Activated CD4-positive, alpha-beta T cell treated with anti-CD3 and anti-CD28 coated beads for 36 hours (primary cell): ENCODE measurements at regions not wholly inside any gene's neighbourhood (a gene's known extent, or its start where the extent isn't known, plus 50 kb on each side); places are given as distances from the start of the nearest gene placed in this dataset.
"Not testable (repeated sequence)": the region's sequence is repeated elsewhere in the genome, so short reads cannot be mapped to it uniquely, and the experiment has no call there.

ENCODE experiments used
- ATAC-seq: fragments of 200-7000 bp; cut with Tn5 transposase; one replicate; pipeline ENCODE4 v1.10.0; 2021; ENCODE audit warnings: mild to moderate bottlenecking, moderate library complexity
- CTCF ChIA-PET: fragments of 350-600 bp; sonication (Branson Sonifier 250); formaldehyde crosslinking; loops from one replicate; lab custom pipeline; 2021; ENCODE audit warnings: antibody characterized with exemption; lab: Charles Lee
- POLR2A ChIA-PET: fragments of 350-600 bp; sonication (Branson Sonifier 250); formaldehyde crosslinking; loops from one replicate; lab custom pipeline; 2021; ENCODE audit warnings: antibody characterized with exemption, inconsistent platforms; lab: Charles Lee
- DNase-seq: peaks from one replicate; pipeline ENCODE4 v3.0.0-alpha.2; 2020
- H3K27ac Mint-ChIP-seq: one replicate; pipeline ENCODE4 v1.8.0; 2021; ENCODE audit warnings: mixed read lengths
- H3K27me3 Mint-ChIP-seq: one replicate; pipeline ENCODE4 v1.8.0; 2021; ENCODE audit warnings: mixed read lengths
- H3K36me3 Mint-ChIP-seq: one replicate; pipeline ENCODE4 v1.8.0; 2021; ENCODE audit warnings: low read depth, mixed read lengths
- H3K4me1 Mint-ChIP-seq: one replicate; pipeline ENCODE4 v1.8.0; 2021; ENCODE audit warnings: mixed read lengths
- H3K4me3 Mint-ChIP-seq: one replicate; pipeline ENCODE4 v1.8.0; 2021; ENCODE audit warnings: mild to moderate bottlenecking, moderate library complexity, mixed read lengths
- H3K9me3 Mint-ChIP-seq: one replicate; pipeline ENCODE4 v1.8.0; 2021; ENCODE audit warnings: low read depth, mixed read lengths
- intact Hi-C, 2 experiments: fragments of 100-400 bp; cut with DNase I in 1 of 2; cut with micrococcal nuclease in 1 of 2; formaldehyde crosslinking; loops; one replicate each; pipeline versions ENCODE4 v1.14.2 to v1.15.1; 2022 to 2024; cut with DNase I, micrococcal nuclease

DNA sequence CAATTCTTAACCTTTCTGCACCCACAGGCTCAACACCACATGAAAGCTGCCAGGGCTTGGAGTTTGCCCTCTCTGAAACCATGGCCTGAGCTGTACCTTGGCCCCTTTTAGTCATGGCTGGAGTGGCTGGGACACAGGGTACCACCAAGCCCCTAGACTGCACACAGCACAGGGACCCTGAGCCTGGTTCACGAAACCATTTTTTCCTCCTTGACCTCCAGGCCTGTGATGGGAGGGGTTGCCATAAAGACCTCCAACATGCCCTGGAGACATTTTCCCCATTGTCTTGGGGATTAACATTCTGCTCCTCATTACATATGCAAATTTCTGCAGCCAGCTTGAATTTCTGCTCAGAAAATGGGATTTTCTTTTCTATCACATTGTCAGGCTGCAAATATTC lies 113.4 kb downstream of the XPNPEP1 start:
- H3K27me3 Mint-ChIP-seq, POLR2A ChIA-PET, ATAC-seq, intact Hi-C loops, H3K36me3 Mint-ChIP-seq, H3K4me3 Mint-ChIP-seq, H3K4me1 Mint-ChIP-seq, DNase-seq, CTCF ChIA-PET, H3K27ac Mint-ChIP-seq: not testable (repeated sequence)
- peaks cover 16% of the 10 kb centered on the region for H3K9me3 Mint-ChIP-seq

DNA sequence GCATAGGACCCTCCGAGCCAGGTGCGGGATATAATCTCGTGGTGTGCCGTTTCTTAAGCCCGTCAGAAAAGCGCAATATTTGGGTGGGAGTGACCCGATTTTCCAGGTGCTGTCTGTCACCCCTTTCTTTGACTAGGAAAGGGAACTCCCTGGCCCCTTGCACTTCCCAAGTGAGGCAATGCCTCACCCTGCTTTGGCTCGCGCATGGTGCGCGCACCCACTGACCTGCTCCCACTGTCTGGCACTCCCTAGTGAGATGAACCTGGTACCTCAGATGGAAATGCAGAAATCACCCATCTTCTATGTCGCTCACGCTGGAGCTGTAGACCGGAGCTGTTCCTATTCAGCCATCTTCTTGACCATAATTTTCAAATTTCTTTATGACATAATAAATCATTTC lies 122.1 kb downstream of the XPNPEP1 start:
- H3K4me1 Mint-ChIP-seq, DNase-seq, ATAC-seq, H3K9me3 Mint-ChIP-seq, H3K4me3 Mint-ChIP-seq, intact Hi-C loops, POLR2A ChIA-PET, H3K27ac Mint-ChIP-seq, CTCF ChIA-PET, H3K36me3 Mint-ChIP-seq: not testable (repeated sequence)
- peaks cover 24% of the 10 kb centered on the region for H3K27me3 Mint-ChIP-seq

DNA sequence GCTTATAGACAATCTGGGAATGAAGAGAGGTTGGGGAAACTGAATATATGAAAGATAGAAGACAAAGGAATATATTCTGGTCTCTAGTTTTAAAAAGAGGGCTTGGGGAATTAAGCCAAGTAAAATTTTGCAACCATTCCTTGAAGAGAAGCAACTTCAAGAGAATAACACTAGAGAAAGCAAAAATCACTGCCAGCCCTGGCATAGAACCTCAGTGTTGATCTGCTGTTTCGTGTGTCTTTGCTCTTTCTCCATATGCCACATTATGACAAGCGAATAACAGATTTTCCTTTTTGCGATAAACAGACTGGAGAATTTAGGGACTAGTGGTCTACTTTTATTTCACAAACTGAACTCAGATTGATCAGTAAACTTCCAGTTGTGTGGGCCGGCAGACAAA lies 132.7 kb downstream of the XPNPEP1 start:
- ATAC-seq (no peak), DNase-seq (no peak)
- Mint-ChIP-seq H3K4me3 (no peak overlapping the region), H3K36me3 (no peaks in the 10 kb centered on the region), H3K4me1 (no peaks in the 10 kb centered on the region), H3K27me3 (peaks cover 7% of the 10 kb centered on the region), H3K27ac (no peak overlapping the region), H3K9me3 (peaks cover 4% of the 10 kb centered on the region)
- intact Hi-C loops: no loop called here
- ChIA-PET POLR2A (no interaction called here), CTCF (no interaction called here)

DNA sequence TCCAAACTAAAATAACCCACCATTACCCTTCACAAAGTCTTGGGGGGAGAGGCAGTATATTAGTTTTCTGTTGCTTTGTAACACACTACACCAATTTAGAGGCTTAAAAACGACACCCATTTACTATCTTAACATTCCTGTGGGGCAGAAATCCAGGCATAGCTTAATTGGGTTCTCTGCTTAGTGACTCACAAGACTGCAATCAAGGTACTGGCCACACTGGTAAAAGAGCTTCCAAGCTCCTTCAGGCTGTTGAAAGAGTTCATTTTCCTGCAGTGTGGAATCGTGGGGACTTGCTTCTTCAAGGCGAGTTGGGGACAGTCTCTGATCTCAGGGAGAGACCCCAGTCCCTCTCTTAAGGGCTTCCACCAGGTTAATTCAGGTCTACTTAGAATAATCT lies 139.1 kb downstream of the XPNPEP1 start:
- CTCF ChIA-PET: interaction anchor here (1.1 kb wide), 1 partner anchor 10 kb away, joined by 3 read pairs; no protein-coding TSS in a partner anchor
- no peak for ATAC-seq
- Mint-ChIP-seq H3K36me3 (no peaks in the 10 kb centered on the region), H3K4me3 (no peak overlapping the region), H3K9me3 (no peaks in the 10 kb centered on the region), H3K27ac (no peak overlapping the region), H3K27me3 (peaks cover 9% of the 10 kb centered on the region), H3K4me1 (no peaks in the 10 kb centered on the region)
- intact Hi-C loops: no loop called here
- POLR2A ChIA-PET: no interaction called here
- no peak for DNase-seq

DNA sequence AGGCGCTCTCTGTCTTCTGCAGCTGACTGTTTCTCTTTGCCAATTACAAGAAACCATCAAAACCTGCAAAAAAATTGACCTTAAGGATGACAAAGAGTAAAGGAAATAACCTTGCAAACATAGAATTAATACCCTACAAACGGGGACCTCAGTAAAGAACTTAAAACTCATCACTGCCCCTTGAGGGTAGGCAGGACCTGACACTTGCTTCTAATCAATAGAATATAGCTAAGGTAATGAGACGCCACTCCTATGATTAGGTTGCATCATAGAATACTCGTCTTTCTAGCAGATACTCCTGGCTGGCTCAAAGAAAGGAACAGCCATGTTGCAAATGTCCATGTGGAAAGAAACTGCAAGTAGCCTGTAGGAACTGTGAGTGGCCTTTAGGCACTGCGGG lies 140.0 kb downstream of the XPNPEP1 start:
- no peaks in the 10 kb centered on the region for H3K9me3 Mint-ChIP-seq
- intact Hi-C loops: no loop called here

DNA sequence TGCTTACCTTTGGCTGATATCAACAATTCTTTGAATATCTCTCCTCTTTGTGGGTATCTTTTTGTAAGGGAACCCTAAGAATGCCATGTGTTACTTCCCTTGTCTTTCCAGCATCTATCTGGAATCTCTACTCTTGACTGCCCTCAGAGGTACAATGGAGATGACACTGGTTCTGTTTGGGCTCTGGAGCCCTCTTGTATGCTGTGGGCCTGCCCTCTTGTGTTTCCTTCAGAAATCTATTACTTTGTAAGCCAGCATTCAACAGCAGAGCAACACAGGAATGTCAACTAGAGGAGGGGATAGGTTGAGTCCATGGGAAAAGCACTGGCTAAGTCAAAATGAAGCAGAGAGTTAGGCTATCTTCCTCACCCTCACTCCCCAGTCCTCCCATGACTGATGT lies 142.3 kb downstream of the XPNPEP1 start:
- intact Hi-C loops: no loop called here

More for the DNA sequence above, 140.0 kb downstream of the XPNPEP1 start:
- Mint-ChIP-seq H3K4me1 (no peaks in the 10 kb centered on the region), H3K36me3 (no peaks in the 10 kb centered on the region), H3K27me3 (peaks cover 5% of the 10 kb centered on the region), H3K27ac (no peak overlapping the region), H3K4me3 (no peak overlapping the region)
- ChIA-PET POLR2A (no interaction called here), CTCF (interaction anchor here (0.8 to 2.3 kb wide), 2 partner anchors 9 to 44 kb away, joined by 3 to 11 read pairs; no protein-coding TSS in a partner anchor)
- no peak for DNase-seq
- no peak for ATAC-seq

DNA sequence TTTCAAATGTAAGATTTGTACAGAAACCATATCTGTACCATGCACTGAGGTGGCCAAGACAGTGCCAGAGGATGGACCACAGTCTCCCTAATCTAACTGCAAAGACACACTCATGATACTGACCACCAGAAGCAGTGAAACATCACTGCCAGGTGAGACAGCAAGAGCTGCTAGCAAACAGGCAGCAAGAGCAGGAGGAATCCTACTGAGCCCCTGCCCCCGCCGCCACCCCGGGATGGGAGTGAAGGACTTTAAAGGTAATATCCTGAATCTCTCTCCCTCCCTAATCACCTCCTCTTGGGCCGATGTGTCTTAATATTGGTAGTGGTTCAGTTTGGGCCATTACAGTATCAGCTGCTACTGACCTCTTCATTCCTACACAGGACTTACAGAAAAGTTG lies 144.3 kb downstream of the XPNPEP1 start:
- intact Hi-C loops: no loop called here
- Mint-ChIP-seq H3K27me3 (peaks cover 8% of the 10 kb centered on the region), H3K4me1 (no peaks in the 10 kb centered on the region), H3K27ac (no peak overlapping the region), H3K4me3 (no peak overlapping the region), H3K9me3 (no peaks in the 10 kb centered on the region), H3K36me3 (no peaks in the 10 kb centered on the region)
- ChIA-PET POLR2A (no interaction called here), CTCF (interaction anchor here (1.8 kb wide), 1 partner anchor 10 kb away, joined by 4 read pairs; no protein-coding TSS in a partner anchor)
- no peak for ATAC-seq
- no peak for DNase-seq

More for the DNA sequence above, 142.3 kb downstream of the XPNPEP1 start:
- Mint-ChIP-seq H3K9me3 (no peaks in the 10 kb centered on the region), H3K36me3 (no peaks in the 10 kb centered on the region), H3K4me3 (no peak overlapping the region), H3K4me1 (no peaks in the 10 kb centered on the region), H3K27me3 (peaks cover 8% of the 10 kb centered on the region), H3K27ac (no peak overlapping the region)
- ATAC-seq (no peak), DNase-seq (no peak)
- ChIA-PET POLR2A (no interaction called here), CTCF (interaction anchor here (2.3 kb wide), 1 partner anchor 7 kb away, joined by 11 read pairs; no protein-coding TSS in a partner anchor)

DNA sequence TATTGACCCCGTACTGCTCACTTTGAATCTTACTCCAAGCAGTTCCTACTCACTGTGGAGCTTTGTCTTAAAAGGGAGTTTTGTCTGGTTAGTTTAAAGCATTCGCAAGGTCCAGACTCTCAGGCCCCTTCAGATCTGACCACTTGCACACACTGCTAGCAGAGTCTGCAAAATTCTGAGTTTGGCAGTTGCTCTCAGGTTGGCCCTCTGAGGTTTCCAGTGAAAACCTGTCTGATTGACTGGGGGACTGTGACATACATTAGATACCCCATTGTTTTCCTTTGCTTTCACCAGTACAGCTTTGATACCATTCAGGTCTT lies 149.2 kb downstream of the XPNPEP1 start:
- Mint-ChIP-seq H3K4me3 (no peak overlapping the region), H3K36me3 (no peaks in the 10 kb centered on the region), H3K4me1 (no peaks in the 10 kb centered on the region), H3K27ac (no peak overlapping the region), H3K27me3 (peaks cover 5% of the 10 kb centered on the region), H3K9me3 (no peaks in the 10 kb centered on the region)
- ATAC-seq (no peak), DNase-seq (no peak)
- POLR2A ChIA-PET: no interaction called here
- CTCF ChIA-PET: interaction anchor here (0.6 to 1.7 kb wide), 10 partner anchors 8 to 234 kb away, joined by 3 to 11 read pairs (median 4); no protein-coding TSS in a partner anchor
- intact Hi-C loops: no loop called here

DNA sequence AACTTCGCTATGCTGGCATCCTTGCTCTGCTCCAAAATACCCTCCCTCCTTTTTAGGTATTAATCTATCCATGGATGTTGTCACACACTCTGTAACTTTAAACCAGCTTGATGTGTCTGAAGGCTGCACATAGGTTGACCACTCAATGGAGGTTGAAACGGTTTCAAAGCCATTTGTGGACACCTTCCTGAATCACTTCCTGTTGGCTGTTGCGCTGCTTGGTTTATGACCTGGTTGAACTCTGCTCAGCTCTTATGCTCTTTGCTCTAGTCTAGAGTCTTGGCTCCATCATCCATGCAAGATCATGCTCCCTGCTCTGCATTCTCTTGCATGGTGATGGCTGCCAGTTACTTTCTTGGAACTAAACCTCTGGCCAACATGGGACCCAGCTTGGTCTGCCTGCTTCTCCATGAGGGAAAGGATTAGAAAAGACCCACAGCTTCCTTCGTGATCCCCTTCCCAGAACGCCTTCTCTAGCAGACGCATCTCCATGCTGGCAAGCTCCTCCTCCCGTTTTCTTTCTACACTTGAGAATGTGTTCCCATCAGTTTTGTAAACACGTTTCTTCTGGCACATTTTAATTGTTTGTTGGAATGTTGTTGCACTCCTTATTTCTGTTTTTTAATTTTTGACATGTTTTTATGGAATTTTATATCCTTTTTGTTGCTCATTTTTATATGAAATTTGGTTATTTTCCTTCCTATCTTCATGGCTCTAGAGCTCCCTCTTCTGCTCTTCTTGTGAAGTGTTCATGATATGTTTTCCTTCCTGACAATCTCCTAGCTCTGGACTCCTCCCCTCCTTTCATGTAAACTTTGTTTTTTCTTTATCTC lies 149.8 kb downstream of the XPNPEP1 start:
- no peaks in the 10 kb centered on the region for H3K9me3 Mint-ChIP-seq
- no peaks in the 10 kb centered on the region for H3K4me1 Mint-ChIP-seq
- DNase-seq (no peak), ATAC-seq (no peak)
- ChIA-PET CTCF (interaction anchor here (0.6 to 1.7 kb wide), 11 partner anchors 8 to 233 kb away, joined by 3 to 11 read pairs (median 4); no protein-coding TSS in a partner anchor), POLR2A (no interaction called here)
- H3K36me3 Mint-ChIP-seq: no peaks in the 10 kb centered on the region
- no peak overlapping the region for H3K4me3 Mint-ChIP-seq
- H3K27me3 Mint-ChIP-seq: peaks cover 5% of the 10 kb centered on the region
- intact Hi-C loops: no loop called here
- no peak overlapping the region for H3K27ac Mint-ChIP-seq

DNA sequence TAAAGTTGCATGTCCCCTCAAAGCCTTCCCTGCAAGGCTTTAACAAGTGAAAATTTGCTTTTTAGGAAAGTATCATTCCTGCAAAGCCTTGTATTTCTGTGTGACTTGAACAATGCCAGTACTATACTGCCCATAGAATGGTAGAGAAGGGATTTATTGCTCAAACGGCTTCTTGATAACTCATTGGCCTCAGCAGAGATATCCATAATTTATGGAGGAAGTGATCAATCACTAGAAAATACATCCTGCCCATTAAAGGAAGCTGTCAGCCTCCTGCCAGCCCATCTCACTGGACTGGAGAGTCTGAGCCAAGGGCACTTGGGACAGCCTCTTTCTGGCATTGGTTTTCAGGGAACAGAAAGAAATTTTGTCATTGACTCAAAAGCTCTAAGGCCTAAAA lies 152.6 kb downstream of the XPNPEP1 start:
- CTCF ChIA-PET: interaction anchor here (0.6 kb wide), 1 partner anchor 47 kb away, joined by 3 read pairs; no protein-coding TSS in a partner anchor

DNA sequence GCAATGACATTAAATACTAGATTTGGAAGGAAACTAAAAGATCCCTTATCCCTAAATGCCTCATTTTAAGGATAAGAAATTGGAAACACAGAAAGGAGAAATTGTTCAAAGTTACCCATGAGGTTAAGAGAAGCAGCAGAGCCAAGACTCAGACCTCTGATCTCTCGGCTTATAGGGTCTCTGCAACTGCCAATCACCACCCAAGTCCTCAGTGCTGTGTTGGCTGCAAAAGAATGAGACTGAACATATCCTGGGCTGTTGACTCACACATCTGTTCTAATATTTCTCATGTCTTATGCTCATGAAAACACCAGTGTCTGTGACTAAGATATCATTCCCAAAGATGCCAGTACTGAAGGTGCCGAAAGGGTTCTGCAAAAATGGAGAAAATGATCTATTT lies 153.3 kb downstream of the XPNPEP1 start:
- Mint-ChIP-seq H3K4me1 (no peaks in the 10 kb centered on the region), H3K4me3 (no peak overlapping the region), H3K27me3 (no peaks in the 10 kb centered on the region), H3K9me3 (no peaks in the 10 kb centered on the region), H3K27ac (no peak overlapping the region), H3K36me3 (no peaks in the 10 kb centered on the region)
- ChIA-PET CTCF (no interaction called here), POLR2A (no interaction called here)
- ATAC-seq (no peak), DNase-seq (no peak)
- intact Hi-C loops: no loop called here

More for the DNA sequence above, 152.6 kb downstream of the XPNPEP1 start:
- POLR2A ChIA-PET: no interaction called here
- no peak for DNase-seq
- Mint-ChIP-seq H3K9me3 (no peaks in the 10 kb centered on the region), H3K27me3 (no peaks in the 10 kb centered on the region), H3K4me1 (no peaks in the 10 kb centered on the region), H3K36me3 (no peaks in the 10 kb centered on the region), H3K27ac (no peak overlapping the region), H3K4me3 (no peak overlapping the region)
- ATAC-seq: no peak
- intact Hi-C loops: no loop called here

DNA sequence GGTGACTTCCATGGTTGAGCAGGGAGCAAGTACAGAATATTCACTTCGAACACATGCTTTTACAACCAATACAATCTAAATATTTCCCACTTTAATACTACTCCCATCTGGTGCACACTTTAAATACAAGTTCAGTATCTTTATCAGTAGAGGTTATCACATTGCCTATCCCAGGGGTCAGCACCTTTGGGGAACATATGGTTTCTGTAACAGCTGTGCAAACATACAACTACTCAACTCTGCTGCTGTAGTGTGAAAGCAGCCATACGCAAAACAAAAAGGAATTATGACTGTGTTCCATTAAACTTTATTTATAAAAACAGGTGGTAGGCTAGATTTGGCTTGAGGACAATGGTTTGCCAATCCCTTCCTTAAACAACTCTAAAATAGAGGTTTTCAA lies 157.5 kb downstream of the XPNPEP1 start:
- no peak overlapping the region for H3K4me3 Mint-ChIP-seq
- ATAC-seq (no peak), DNase-seq (no peak)
- H3K9me3 Mint-ChIP-seq: no peaks in the 10 kb centered on the region
- intact Hi-C loops: no loop called here
- no peak overlapping the region for H3K27ac Mint-ChIP-seq
- H3K36me3 Mint-ChIP-seq: no peaks in the 10 kb centered on the region
- H3K4me1 Mint-ChIP-seq: no peaks in the 10 kb centered on the region
- H3K27me3 Mint-ChIP-seq: peaks cover 2% of the 10 kb centered on the region
- CTCF ChIA-PET: interaction anchor here (1.1 kb wide), 1 partner anchor 8 kb away, joined by 4 read pairs; no protein-coding TSS in a partner anchor
- POLR2A ChIA-PET: no interaction called here
